ENCODE measurements at regions not wholly inside any gene's neighbourhood (a gene's known extent, or its start where the extent isn't known, plus 50 kb on each side); places are given as distances from the start of the nearest gene placed in this dataset.
A peak's percentile ranks its signal among the peaks of the same experiment; 100 is the strongest.

- no peak overlapping the region for H3K4me3 ChIP-seq
- DNase-seq (ENCODE audit: extremely low read depth in 1 of 4, low spot score in 3 of 4) (no peak), ATAC-seq (no peak), FAIRE-seq (no peak)
- H3K9ac ChIP-seq (ENCODE audit: insufficient read depth in 1 of 2, low read depth in 2 of 2, low read length in 2 of 2): no peak overlapping the region
- 5% methylated on average over 1 of the region's 1 CpG for WGBS (ENCODE audit: insufficient coverage, low coverage, missing lambda C conversion rate)
- CTCF ChIA-PET (ENCODE audit: low intra/inter-chr PET ratio): no interaction called here
- H3K79me2 ChIP-seq (ENCODE audit: control insufficient read depth, insufficient read depth, low read length): no peaks in the 10 kb centered on the region
- peaks cover 5 to 7% of the 10 kb centered on the region in 2 experiments; a peak in 4 of 5 replicates for H3K27me3 ChIP-seq (ENCODE audit: control insufficient read depth in 2 of 2, insufficient read depth in 2 of 2, low read length in 2 of 2)
- no peak for TF ChIP-seq STAT5B (CRISPR knock-in tag; IDR thresholded peaks at IDR 0.05)
- H2AFZ ChIP-seq (ENCODE audit: low read depth, low read length): no peak overlapping the region
- H3K36me3 ChIP-seq (ENCODE audit: control insufficient read depth, insufficient read depth, low read length): no peaks in the 10 kb centered on the region
- intact Hi-C loops (cut with micrococcal nuclease): no loop called here
- H3K27ac ChIP-seq (ENCODE audit: extremely low read depth, low read depth, low read length): no peak overlapping the region
- H3K4me1 ChIP-seq (replicated peaks in 1 of 2; ENCODE audit: control insufficient read depth in 2 of 2, insufficient read depth in 2 of 2, low read length in 2 of 2): no peaks in the 10 kb centered on the region
- POLR2A ChIA-PET: interaction anchor here (1.7 kb wide), 1 partner anchor 17 kb away, joined by 5 read pairs; no protein-coding TSS in a partner anchor
- no peak overlapping the region for H3K4me2 ChIP-seq (ENCODE audit: insufficient read depth, low read length)
- no peaks in the 10 kb centered on the region for H3K9me1 ChIP-seq (ENCODE audit: control insufficient read depth, insufficient read depth, low read length)
- no peaks in the 10 kb centered on the region for H4K20me1 ChIP-seq (replicated peaks; ENCODE audit: control insufficient read depth, insufficient read depth, low read length)
- BruUV-seq (replicated peaks): no TSS peak
- in situ Hi-C loops (cut with MboI): no loop called here
- H3K9me3 ChIP-seq (replicated peaks; ENCODE audit: control insufficient read depth, insufficient read depth, low read depth, low read length): no peaks in the 10 kb centered on the region
These were observed 135.3 kb downstream of the GDAP2 start for GRCh38 chr1:117794073-117794472.

GRCh38 chr1:117795190-117795589 lies 134.2 kb downstream of the GDAP2 start:
- Histone ChIP-seq H2AFZ (ENCODE audit: low read depth, low read length) (no peak overlapping the region), H3K36me3 (ENCODE audit: control insufficient read depth, insufficient read depth, low read length) (no peaks in the 10 kb centered on the region), H3K9me1 (ENCODE audit: control insufficient read depth, insufficient read depth, low read length) (no peaks in the 10 kb centered on the region), H3K27ac (ENCODE audit: extremely low read depth, low read depth, low read length) (no peak overlapping the region), H3K4me1 (replicated peaks in 1 of 2; ENCODE audit: control insufficient read depth in 2 of 2, insufficient read depth in 2 of 2, low read length in 2 of 2) (no peaks in the 10 kb centered on the region), H3K79me2 (ENCODE audit: control insufficient read depth, insufficient read depth, low read length) (no peaks in the 10 kb centered on the region), H3K9me3 (replicated peaks; ENCODE audit: control insufficient read depth, insufficient read depth, low read depth, low read length) (no peaks in the 10 kb centered on the region), H3K9ac (ENCODE audit: insufficient read depth in 1 of 2, low read depth in 2 of 2, low read length in 2 of 2) (no peak overlapping the region), H3K4me2 (ENCODE audit: insufficient read depth, low read length) (no peak overlapping the region), H3K4me3 (no peak overlapping the region), H3K27me3 (ENCODE audit: control insufficient read depth in 2 of 2, insufficient read depth in 2 of 2, low read length in 2 of 2) (peaks cover 5 to 7% of the 10 kb centered on the region in 2 experiments; a peak in 4 of 5 replicates), H4K20me1 (replicated peaks; ENCODE audit: control insufficient read depth, insufficient read depth, low read length) (no peaks in the 10 kb centered on the region)
- intact Hi-C loops (cut with micrococcal nuclease) (no loop called here), in situ Hi-C loops (cut with MboI) (no loop called here)
- ChIA-PET POLR2A (interaction anchor here (1.7 kb wide), 1 partner anchor 16 kb away, joined by 5 read pairs; no protein-coding TSS in a partner anchor), CTCF (ENCODE audit: low intra/inter-chr PET ratio) (no interaction called here)
- TF ChIP-seq MAFG (tag; conservative IDR thresholded peaks at IDR 0.05): peak; percentile 31; the same call in 1 of the 2 replicates
- TF ChIP-seq SMC3 (conservative IDR thresholded peaks at IDR 0.05; ENCODE audit: insufficient read depth, low read depth, low read length): 0 out of 2 replicates have a peak, but pooled peaks have one; percentile 16
- no peak for TF ChIP-seq ZZZ3 (IDR thresholded peaks at IDR 0.05)
- WGBS (ENCODE audit: insufficient coverage, low coverage, missing lambda C conversion rate): 4% methylated on average over 3 of the region's 3 CpGs
- no peak for FAIRE-seq
- peak in 2 of 4 experiments; percentile 19 to 22 for DNase-seq (ENCODE audit: extremely low read depth in 1 of 4, low spot score in 3 of 4)
- no TSS peak for BruUV-seq (replicated peaks)
- peak; percentile 78 for ATAC-seq
